K562 (cell line): ENCODE measurements at regions not wholly inside any gene's neighbourhood (a gene's known extent, or its start where the extent isn't known, plus 50 kb on each side); places are given as distances from the start of the nearest gene placed in this dataset.

ENCODE experiments used
- ATAC-seq: fragments of 200-7000 bp; cut with Tn5 transposase; 3 replicates; pipeline ENCODE4 v1.9.1; 2020; ENCODE audit warnings: moderate library complexity
- BruUV-seq: library from RNA; stranded (reverse); fragments of 400-500 nt; replicated peaks from 2 replicates; lab custom pipeline; 2021; lab: Mats Ljungman, UMichigan
- CTCF ChIA-PET: fragments of 300-600 bp; formaldehyde crosslinking; extraction: SDS; loops from one replicate; lab custom pipeline; 2021; ENCODE audit warnings: low intra/inter-chr PET ratio; lab: Yijun Ruan, JAX
- POLR2A ChIA-PET: fragments of 300-600, 350-650 bp; sonication (Branson Sonifier 250); formaldehyde crosslinking; extraction: SDS; loops from one replicate; lab custom pipeline; 2021; ENCODE audit warnings: antibody characterized with exemption, inconsistent platforms; lab: Yijun Ruan, JAX
- DNase-seq, 4 experiments: peaks; one replicate each; pipeline versions ENCODE4 v3.0.0 to v3.0.0-alpha.2; 2011 to 2018; ENCODE audit warnings: low spot score in 3 of 4, mixed read lengths in 3 of 4; ENCODE audit errors: extremely low read depth in 1 of 4
- FAIRE-seq: peaks from 2 replicates; lab custom pipeline; 2011; peaks lifted over from hg19 to GRCh38; lab: Jason Lieb, UNC
- H2AFZ ChIP-seq: 2 replicates; pipeline ENCODE4 v1.6.0; 2011; ENCODE audit warnings: low read depth, low read length, control low read depth, inconsistent platforms
- H3K27ac ChIP-seq: fragments of 200-600 bp; 3 replicates; pipeline ENCODE4 v1.8.0; 2011; ENCODE audit warnings: low read depth, mild to moderate bottlenecking, control low read depth, inconsistent platforms, low read length, moderate library complexity, mixed read lengths; ENCODE audit errors: extremely low read depth
- H3K27me3 ChIP-seq, 2 experiments: fragments of 300-600 bp in 1 of 2; 2 replicates in 1 of 2; 3 replicates in 1 of 2; pipeline versions ENCODE4 v1.6.0 to v1.8.0; 2011; ENCODE audit warnings: inconsistent platforms in 2 of 2, low read length in 2 of 2, mild to moderate bottlenecking in 1 of 2, mixed read lengths in 1 of 2, moderate library complexity in 1 of 2; ENCODE audit not compliant: control insufficient read depth in 2 of 2, insufficient read depth in 2 of 2
- H3K36me3 ChIP-seq: fragments of 300-600 bp; 3 replicates; pipeline ENCODE4 v1.8.0; 2011; ENCODE audit warnings: mild to moderate bottlenecking, low read length, inconsistent platforms; ENCODE audit not compliant: control insufficient read depth, insufficient read depth
- H3K4me1 ChIP-seq, 2 experiments: fragments of 200-600 bp in 1 of 2; replicated peaks in 1 of 2; 2 replicates in 1 of 2; 3 replicates in 1 of 2; pipeline versions ENCODE4 v1.5.1 to v1.8.0; 2011; ENCODE audit warnings: inconsistent platforms in 2 of 2, low read length in 2 of 2, mild to moderate bottlenecking in 1 of 2, mixed read lengths in 1 of 2, moderate library complexity in 1 of 2; ENCODE audit not compliant: control insufficient read depth in 2 of 2, insufficient read depth in 2 of 2
- H3K4me2 ChIP-seq: 2 replicates; pipeline ENCODE4 v1.6.1; 2011; ENCODE audit warnings: low read length, control low read depth, inconsistent platforms, mixed read lengths; ENCODE audit not compliant: insufficient read depth
- H3K4me3 ChIP-seq: fragments of 200-600 bp; sonication (generic), shearing (Covaris generic); 2 replicates; pipeline ENCODE4 v1.5.1; 2016; ENCODE audit warnings: control low read depth, inconsistent platforms
- H3K79me2 ChIP-seq: fragments of 200-600 bp; 3 replicates; pipeline ENCODE4 v1.8.0; 2011; ENCODE audit warnings: low read length, inconsistent platforms; ENCODE audit not compliant: control insufficient read depth, insufficient read depth
- H3K9ac ChIP-seq, 2 experiments: 2 replicates each; pipeline versions ENCODE4 v1.6.0 to v1.6.1; 2011; ENCODE audit warnings: low read depth in 2 of 2, low read length in 2 of 2, control low read depth in 1 of 2, inconsistent platforms in 1 of 2, mild to moderate bottlenecking in 1 of 2, mixed read lengths in 1 of 2; ENCODE audit not compliant: insufficient read depth in 1 of 2
- H3K9me1 ChIP-seq: one replicate; pipeline ENCODE4 v1.6.0; 2011; ENCODE audit warnings: inconsistent platforms, mild to moderate bottlenecking, low read length, moderate library complexity; ENCODE audit not compliant: control insufficient read depth, insufficient read depth
- H3K9me3 ChIP-seq: replicated peaks from 2 replicates; pipeline ENCODE4 v1.5.1; 2011; ENCODE audit warnings: low read depth, low read length, inconsistent platforms; ENCODE audit not compliant: control insufficient read depth, insufficient read depth
- H4K20me1 ChIP-seq: replicated peaks from 2 replicates; pipeline ENCODE4 v1.6.1; 2011; ENCODE audit warnings: low read length, inconsistent platforms, mixed read lengths; ENCODE audit not compliant: control insufficient read depth, insufficient read depth
- KLF16 ChIP-seq: IDR thresholded peaks from 2 replicates; pipeline ENCODE4 v1.6.1; 2016; ENCODE audit warnings: antibody characterized with exemption
- PTBP1 ChIP-seq: fragments of 200-400 bp; formaldehyde crosslinking; IDR thresholded peaks from 2 replicates; pipeline ENCODE4 v1.6.1; 2017; ENCODE audit warnings: low read depth, low read length
- ZNF347 ChIP-seq: fragments of 450-650 bp; formaldehyde crosslinking; IDR thresholded peaks from 2 replicates; pipeline ENCODE4 v1.4.0; 2020; ENCODE audit warnings: low read depth, mild to moderate bottlenecking, moderate library complexity
- in situ Hi-C: fragments of 300-500 bp; cut with MboI; formaldehyde crosslinking; loops from 4 replicates; pipeline ENCODE4 v1.15.0; 2018; ENCODE audit warnings: inconsistent platforms, mixed read lengths
- intact Hi-C: fragments of 100-400 bp; cut with micrococcal nuclease; formaldehyde crosslinking; loops from 2 replicates; pipeline ENCODE4 v1.14.2; 2022
- TF ChIP-seq, protein P1 (sequence below): fragments of 450-650 bp; IDR thresholded peaks from 2 replicates; pipeline ENCODE4 v1.6.1; 2016; ENCODE audit warnings: mild to moderate bottlenecking, moderate library complexity

DNA sequence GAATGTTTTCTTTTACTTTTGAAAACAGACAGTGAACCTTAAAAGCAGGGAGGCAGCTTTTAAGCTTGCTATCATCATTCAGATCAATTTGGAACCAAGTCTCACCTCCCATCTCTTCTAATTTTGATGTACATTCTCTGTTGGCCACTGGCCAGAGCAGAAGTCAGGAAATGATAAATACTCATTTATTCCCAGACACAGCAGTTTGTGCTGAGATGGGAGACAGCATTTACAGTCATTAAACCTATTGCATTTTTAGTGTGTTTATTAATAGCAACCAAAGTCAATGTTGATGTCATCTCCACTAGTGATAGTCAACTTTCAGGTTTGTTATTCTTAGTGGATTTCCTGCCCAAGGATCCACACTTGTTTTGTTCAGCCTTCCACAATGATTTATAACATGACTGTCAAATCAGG is 320.0 kb upstream of the ATP2B1 start:
- no peaks in the 10 kb centered on the region for H3K36me3 ChIP-seq
- H3K27ac ChIP-seq, result no peak overlapping the region
- POLR2A ChIA-PET, result no interaction called here
- no peaks in the 10 kb centered on the region for H3K79me2 ChIP-seq
- no peak overlapping the region for H3K9ac ChIP-seq
- H3K9me1 ChIP-seq, result no peaks in the 10 kb centered on the region
- CTCF ChIA-PET, result no interaction called here
- H3K4me3 ChIP-seq, result no peak overlapping the region
- H3K9me3 ChIP-seq, result no peaks in the 10 kb centered on the region
- BruUV-seq, result no TSS peak
- no peaks in the 10 kb centered on the region for H4K20me1 ChIP-seq
- in situ Hi-C loops (no loop called here), intact Hi-C loops (no loop called here)
- FAIRE-seq (no peak), DNase-seq (no peak), ATAC-seq (no peak)
- H3K4me1 ChIP-seq, result no peaks in the 10 kb centered on the region
- H2AFZ ChIP-seq, result no peak overlapping the region
- no peak overlapping the region for H3K4me2 ChIP-seq
- H3K27me3 ChIP-seq, result no peaks in the 10 kb centered on the region
- TF ChIP-seq, protein P1, sequence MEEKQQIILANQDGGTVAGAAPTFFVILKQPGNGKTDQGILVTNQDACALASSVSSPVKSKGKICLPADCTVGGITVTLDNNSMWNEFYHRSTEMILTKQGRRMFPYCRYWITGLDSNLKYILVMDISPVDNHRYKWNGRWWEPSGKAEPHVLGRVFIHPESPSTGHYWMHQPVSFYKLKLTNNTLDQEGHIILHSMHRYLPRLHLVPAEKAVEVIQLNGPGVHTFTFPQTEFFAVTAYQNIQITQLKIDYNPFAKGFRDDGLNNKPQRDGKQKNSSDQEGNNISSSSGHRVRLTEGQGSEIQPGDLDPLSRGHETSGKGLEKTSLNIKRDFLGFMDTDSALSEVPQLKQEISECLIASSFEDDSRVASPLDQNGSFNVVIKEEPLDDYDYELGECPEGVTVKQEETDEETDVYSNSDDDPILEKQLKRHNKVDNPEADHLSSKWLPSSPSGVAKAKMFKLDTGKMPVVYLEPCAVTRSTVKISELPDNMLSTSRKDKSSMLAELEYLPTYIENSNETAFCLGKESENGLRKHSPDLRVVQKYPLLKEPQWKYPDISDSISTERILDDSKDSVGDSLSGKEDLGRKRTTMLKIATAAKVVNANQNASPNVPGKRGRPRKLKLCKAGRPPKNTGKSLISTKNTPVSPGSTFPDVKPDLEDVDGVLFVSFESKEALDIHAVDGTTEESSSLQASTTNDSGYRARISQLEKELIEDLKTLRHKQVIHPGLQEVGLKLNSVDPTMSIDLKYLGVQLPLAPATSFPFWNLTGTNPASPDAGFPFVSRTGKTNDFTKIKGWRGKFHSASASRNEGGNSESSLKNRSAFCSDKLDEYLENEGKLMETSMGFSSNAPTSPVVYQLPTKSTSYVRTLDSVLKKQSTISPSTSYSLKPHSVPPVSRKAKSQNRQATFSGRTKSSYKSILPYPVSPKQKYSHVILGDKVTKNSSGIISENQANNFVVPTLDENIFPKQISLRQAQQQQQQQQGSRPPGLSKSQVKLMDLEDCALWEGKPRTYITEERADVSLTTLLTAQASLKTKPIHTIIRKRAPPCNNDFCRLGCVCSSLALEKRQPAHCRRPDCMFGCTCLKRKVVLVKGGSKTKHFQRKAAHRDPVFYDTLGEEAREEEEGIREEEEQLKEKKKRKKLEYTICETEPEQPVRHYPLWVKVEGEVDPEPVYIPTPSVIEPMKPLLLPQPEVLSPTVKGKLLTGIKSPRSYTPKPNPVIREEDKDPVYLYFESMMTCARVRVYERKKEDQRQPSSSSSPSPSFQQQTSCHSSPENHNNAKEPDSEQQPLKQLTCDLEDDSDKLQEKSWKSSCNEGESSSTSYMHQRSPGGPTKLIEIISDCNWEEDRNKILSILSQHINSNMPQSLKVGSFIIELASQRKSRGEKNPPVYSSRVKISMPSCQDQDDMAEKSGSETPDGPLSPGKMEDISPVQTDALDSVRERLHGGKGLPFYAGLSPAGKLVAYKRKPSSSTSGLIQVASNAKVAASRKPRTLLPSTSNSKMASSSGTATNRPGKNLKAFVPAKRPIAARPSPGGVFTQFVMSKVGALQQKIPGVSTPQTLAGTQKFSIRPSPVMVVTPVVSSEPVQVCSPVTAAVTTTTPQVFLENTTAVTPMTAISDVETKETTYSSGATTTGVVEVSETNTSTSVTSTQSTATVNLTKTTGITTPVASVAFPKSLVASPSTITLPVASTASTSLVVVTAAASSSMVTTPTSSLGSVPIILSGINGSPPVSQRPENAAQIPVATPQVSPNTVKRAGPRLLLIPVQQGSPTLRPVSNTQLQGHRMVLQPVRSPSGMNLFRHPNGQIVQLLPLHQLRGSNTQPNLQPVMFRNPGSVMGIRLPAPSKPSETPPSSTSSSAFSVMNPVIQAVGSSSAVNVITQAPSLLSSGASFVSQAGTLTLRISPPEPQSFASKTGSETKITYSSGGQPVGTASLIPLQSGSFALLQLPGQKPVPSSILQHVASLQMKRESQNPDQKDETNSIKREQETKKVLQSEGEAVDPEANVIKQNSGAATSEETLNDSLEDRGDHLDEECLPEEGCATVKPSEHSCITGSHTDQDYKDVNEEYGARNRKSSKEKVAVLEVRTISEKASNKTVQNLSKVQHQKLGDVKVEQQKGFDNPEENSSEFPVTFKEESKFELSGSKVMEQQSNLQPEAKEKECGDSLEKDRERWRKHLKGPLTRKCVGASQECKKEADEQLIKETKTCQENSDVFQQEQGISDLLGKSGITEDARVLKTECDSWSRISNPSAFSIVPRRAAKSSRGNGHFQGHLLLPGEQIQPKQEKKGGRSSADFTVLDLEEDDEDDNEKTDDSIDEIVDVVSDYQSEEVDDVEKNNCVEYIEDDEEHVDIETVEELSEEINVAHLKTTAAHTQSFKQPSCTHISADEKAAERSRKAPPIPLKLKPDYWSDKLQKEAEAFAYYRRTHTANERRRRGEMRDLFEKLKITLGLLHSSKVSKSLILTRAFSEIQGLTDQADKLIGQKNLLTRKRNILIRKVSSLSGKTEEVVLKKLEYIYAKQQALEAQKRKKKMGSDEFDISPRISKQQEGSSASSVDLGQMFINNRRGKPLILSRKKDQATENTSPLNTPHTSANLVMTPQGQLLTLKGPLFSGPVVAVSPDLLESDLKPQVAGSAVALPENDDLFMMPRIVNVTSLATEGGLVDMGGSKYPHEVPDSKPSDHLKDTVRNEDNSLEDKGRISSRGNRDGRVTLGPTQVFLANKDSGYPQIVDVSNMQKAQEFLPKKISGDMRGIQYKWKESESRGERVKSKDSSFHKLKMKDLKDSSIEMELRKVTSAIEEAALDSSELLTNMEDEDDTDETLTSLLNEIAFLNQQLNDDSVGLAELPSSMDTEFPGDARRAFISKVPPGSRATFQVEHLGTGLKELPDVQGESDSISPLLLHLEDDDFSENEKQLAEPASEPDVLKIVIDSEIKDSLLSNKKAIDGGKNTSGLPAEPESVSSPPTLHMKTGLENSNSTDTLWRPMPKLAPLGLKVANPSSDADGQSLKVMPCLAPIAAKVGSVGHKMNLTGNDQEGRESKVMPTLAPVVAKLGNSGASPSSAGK, result no peak
- TF ChIP-seq ZNF347 (CRISPR knock-in tag) (no peak), KLF16 (no peak), PTBP1 (no peak)
